ENCODE measurements at regions not wholly inside any gene's neighbourhood (a gene's known extent, or its start where the extent isn't known, plus 50 kb on each side); places are given as distances from the start of the nearest gene placed in this dataset.

DNA sequence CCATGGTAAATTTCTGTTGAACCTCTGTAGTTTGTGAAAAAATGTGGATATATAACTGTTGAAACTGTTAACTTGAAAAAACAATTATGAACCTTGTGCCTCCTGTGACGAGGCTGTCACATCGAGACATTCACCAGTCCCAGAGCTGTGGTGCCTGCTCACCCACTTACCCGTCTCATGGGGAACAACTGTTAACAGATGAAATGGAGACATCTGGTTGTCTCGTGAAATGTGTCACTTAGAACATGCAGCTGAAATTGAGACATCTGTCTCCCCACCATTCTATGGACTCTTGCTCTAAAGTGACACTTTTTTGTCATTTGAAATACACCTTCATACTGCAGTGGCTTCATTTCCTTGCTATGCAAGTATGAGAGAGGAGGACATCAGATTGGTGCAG is 240.6 kb downstream of the GXYLT1 start:
- DNase-seq (no peak), ATAC-seq (no peak)
- POLR2A ChIA-PET = no interaction called here
- Mint-ChIP-seq H3K27ac (no peak overlapping the region), H3K27me3 (ENCODE audit: low read depth) (peaks cover under 1% of the 10 kb centered on the region), H3K9me3 (ENCODE audit: insufficient read depth) (no peaks in the 10 kb centered on the region), H3K36me3 (ENCODE audit: low read depth) (no peaks in the 10 kb centered on the region), H3K4me1 (ENCODE audit: low read depth) (no peaks in the 10 kb centered on the region), H3K4me3 (no peak overlapping the region)
- CTCF ChIA-PET = no interaction called here

DNA sequence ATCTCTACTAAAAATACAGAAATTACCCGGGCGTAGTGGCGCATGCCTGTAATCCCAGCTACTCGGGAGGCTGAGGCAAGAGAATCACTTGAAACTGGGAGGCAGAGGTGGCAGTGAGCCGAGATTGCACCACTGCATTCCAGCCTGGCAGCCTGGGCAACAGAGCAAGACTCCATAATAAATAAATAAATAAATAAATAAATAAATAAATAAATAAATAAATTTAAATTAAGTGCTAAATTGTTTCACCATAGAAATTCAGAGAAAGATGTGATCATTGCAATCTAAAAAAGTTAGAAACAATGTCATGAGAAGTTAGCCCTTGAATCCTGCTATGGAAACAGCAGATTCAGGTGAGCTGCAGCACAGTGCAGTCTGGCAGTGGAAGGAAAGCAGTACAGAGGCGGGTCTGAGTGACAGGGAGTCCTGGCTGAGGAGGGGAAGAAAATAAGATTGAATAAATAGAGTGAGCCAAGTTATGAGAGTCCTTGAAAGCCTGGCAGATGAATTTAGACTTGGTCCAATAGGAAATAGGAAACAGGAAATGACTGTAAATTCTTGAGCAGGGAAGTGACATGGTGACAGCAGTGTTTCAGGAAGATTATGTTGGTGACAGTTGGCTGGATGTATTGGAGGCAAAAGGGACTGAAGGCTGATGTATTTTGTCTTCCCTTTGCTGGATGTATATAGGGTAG is 241.5 kb downstream of the GXYLT1 start:
- DNase-seq (no peak), ATAC-seq (no peak)
- peaks cover 6% of the 10 kb centered on the region for H3K27me3 Mint-ChIP-seq (ENCODE audit: low read depth)
- H3K9me3 Mint-ChIP-seq (ENCODE audit: insufficient read depth) = no peaks in the 10 kb centered on the region
- H3K4me3 Mint-ChIP-seq = no peak overlapping the region
- POLR2A ChIA-PET = no interaction called here
- H3K36me3 Mint-ChIP-seq (ENCODE audit: low read depth) = no peaks in the 10 kb centered on the region
- H3K4me1 Mint-ChIP-seq (ENCODE audit: low read depth) = no peaks in the 10 kb centered on the region
- no peak overlapping the region for H3K27ac Mint-ChIP-seq
- CTCF ChIA-PET = no interaction called here

DNA sequence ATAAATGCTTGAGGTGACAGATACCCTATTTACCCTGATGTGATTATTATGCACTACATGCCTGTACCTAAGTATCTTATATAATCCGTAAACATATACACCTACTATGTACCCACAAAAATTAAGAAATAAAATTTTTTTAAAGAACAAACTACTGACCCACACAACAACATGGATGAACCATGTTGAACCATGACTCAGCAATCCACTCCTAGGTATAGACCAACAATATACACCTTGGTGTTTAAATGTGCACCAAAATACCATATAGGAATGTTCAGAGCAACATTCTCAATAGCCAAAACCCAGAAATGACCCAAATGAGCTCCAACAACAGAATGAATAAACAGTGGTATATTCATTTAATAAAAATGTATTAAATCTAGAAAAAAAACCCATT is 245.1 kb downstream of the GXYLT1 start:
- ATAC-seq = no peak
- ChIA-PET POLR2A (no interaction called here), CTCF (no interaction called here)
- Mint-ChIP-seq H3K36me3 (ENCODE audit: low read depth) (no peaks in the 10 kb centered on the region), H3K4me3 (no peak overlapping the region), H3K27me3 (ENCODE audit: low read depth) (peaks cover 6% of the 10 kb centered on the region), H3K27ac (no peak overlapping the region), H3K4me1 (ENCODE audit: low read depth) (no peaks in the 10 kb centered on the region), H3K9me3 (ENCODE audit: insufficient read depth) (no peaks in the 10 kb centered on the region)
- no peak for DNase-seq

DNA sequence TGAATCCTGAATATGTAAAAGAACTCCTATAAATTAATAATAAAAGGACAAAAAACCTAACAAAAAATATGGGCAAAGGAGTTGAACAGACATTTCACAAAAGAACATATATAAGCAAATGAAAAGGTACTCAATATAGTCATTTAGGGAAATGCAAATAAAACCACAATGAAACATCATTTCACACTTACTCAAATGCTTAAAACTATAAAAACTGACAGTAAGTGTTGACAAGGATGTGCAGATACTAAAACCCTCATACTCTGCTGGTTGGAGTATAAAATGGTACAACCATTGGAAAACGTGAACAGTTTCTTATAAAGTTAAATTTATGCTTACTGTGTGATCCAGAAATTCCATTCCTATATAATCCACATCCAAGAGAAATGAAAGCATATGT is 247.1 kb downstream of the GXYLT1 start:
- peaks cover 6% of the 10 kb centered on the region for H3K27me3 Mint-ChIP-seq (ENCODE audit: low read depth)
- ATAC-seq = no peak
- H3K27ac Mint-ChIP-seq = no peak overlapping the region
- H3K4me3 Mint-ChIP-seq = no peak overlapping the region
- no peaks in the 10 kb centered on the region for H3K4me1 Mint-ChIP-seq (ENCODE audit: low read depth)
- CTCF ChIA-PET = no interaction called here
- no peak for DNase-seq
- no peaks in the 10 kb centered on the region for H3K36me3 Mint-ChIP-seq (ENCODE audit: low read depth)
- H3K9me3 Mint-ChIP-seq (ENCODE audit: insufficient read depth) = no peaks in the 10 kb centered on the region
- POLR2A ChIA-PET = no interaction called here

DNA sequence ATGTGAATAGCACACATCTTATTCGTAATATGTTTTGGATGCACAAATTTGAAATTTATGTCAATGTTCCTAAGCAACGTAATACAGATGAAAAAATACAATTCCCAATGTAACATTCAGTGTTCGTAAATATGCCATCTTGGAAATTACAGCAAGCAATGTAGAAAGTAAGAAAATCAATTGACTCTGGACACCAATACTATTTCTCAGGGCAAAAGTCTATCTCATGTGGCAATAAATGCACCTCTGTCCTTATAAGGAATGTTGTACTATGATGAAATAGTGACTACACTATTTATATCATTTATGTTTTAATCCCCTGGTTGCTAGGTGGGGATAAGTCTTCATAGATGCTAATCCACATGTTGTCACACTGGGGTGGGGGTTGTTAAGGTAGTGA is 251.2 kb downstream of the GXYLT1 start:
- no peaks in the 10 kb centered on the region for H3K36me3 Mint-ChIP-seq (ENCODE audit: low read depth)
- no peak for DNase-seq
- H3K27ac Mint-ChIP-seq = no peak overlapping the region
- H3K4me1 Mint-ChIP-seq (ENCODE audit: low read depth) = no peaks in the 10 kb centered on the region
- H3K27me3 Mint-ChIP-seq (ENCODE audit: low read depth) = peaks cover 3% of the 10 kb centered on the region
- no peak overlapping the region for H3K4me3 Mint-ChIP-seq
- POLR2A ChIA-PET = no interaction called here
- ATAC-seq = no peak
- no peaks in the 10 kb centered on the region for H3K9me3 Mint-ChIP-seq (ENCODE audit: insufficient read depth)
- CTCF ChIA-PET = no interaction called here

DNA sequence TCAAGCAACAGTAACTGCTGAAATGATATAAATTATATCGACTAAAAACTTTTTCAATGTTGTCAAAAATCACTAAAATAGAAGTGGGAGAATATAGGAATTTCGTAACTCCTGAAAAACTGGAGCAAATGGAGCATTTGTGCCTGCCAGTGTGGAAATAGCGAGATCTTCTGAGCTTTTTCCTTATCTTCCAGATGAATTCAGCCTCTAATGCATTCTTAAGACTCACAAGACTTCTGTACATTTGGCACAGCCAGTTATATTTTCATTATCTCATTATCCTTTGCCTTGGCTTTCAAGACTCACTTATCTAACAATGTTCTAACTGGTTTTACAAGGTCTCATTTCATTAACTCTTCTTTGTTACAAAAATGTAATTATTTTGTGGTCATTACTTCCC is 252.4 kb downstream of the GXYLT1 start:
- no peaks in the 10 kb centered on the region for H3K27me3 Mint-ChIP-seq (ENCODE audit: low read depth)
- no peaks in the 10 kb centered on the region for H3K9me3 Mint-ChIP-seq (ENCODE audit: insufficient read depth)
- ATAC-seq = no peak
- no peak for DNase-seq
- ChIA-PET POLR2A (no interaction called here), CTCF (no interaction called here)
- no peak overlapping the region for H3K27ac Mint-ChIP-seq
- H3K4me3 Mint-ChIP-seq = no peak overlapping the region
- H3K36me3 Mint-ChIP-seq (ENCODE audit: low read depth) = no peaks in the 10 kb centered on the region
- H3K4me1 Mint-ChIP-seq (ENCODE audit: low read depth) = no peaks in the 10 kb centered on the region

DNA sequence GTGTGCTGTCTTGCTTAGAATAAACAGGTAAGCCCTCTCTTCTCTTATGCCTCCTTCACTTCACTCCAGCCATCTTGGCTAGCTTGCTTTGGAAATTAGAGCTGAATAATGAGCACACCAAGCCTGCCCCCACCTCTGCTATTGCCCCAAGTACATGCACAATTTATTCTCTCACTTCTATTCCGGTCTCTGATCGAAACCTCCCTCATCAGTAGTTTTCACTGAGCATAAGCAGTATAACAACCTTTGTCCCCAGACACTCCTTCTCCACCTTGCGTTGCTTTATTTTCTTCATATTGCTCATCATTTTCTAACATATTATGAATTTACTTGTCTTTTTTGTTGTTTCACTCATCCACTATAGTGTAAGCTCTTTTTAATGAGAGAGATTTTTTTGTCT is 253.4 kb downstream of the GXYLT1 start:
- no peak for ATAC-seq
- no peaks in the 10 kb centered on the region for H3K36me3 Mint-ChIP-seq (ENCODE audit: low read depth)
- H3K4me3 Mint-ChIP-seq = no peak overlapping the region
- no peak for DNase-seq
- ChIA-PET CTCF (no interaction called here), POLR2A (no interaction called here)
- H3K27me3 Mint-ChIP-seq (ENCODE audit: low read depth) = no peaks in the 10 kb centered on the region
- H3K4me1 Mint-ChIP-seq (ENCODE audit: low read depth) = no peaks in the 10 kb centered on the region
- H3K27ac Mint-ChIP-seq = no peak overlapping the region
- H3K9me3 Mint-ChIP-seq (ENCODE audit: insufficient read depth) = no peaks in the 10 kb centered on the region

DNA sequence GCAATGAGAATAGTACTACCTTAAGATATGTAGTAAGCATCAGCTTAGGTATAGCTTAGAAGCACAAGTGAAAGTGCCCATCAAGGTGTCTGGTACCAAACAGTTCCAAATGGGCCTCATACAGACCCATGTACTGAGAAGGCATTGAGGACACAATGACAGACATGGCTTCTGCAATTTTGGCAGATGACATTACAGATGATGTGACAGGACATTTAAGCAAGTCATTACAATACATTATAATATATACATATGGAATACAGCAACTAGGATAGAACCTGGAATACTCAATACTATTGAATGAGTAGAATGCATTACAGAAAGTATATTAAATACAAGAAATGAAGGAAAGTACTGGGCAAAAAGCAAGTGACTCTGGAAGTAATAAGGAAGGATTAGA is 256.4 kb downstream of the GXYLT1 start:
- ATAC-seq (no peak), DNase-seq (no peak)
- Mint-ChIP-seq H3K27ac (no peak overlapping the region), H3K36me3 (ENCODE audit: low read depth) (no peaks in the 10 kb centered on the region), H3K4me1 (ENCODE audit: low read depth) (no peaks in the 10 kb centered on the region), H3K9me3 (ENCODE audit: insufficient read depth) (no peaks in the 10 kb centered on the region), H3K27me3 (ENCODE audit: low read depth) (peaks cover 2% of the 10 kb centered on the region), H3K4me3 (no peak overlapping the region)
- ChIA-PET POLR2A (no interaction called here), CTCF (no interaction called here)

DNA sequence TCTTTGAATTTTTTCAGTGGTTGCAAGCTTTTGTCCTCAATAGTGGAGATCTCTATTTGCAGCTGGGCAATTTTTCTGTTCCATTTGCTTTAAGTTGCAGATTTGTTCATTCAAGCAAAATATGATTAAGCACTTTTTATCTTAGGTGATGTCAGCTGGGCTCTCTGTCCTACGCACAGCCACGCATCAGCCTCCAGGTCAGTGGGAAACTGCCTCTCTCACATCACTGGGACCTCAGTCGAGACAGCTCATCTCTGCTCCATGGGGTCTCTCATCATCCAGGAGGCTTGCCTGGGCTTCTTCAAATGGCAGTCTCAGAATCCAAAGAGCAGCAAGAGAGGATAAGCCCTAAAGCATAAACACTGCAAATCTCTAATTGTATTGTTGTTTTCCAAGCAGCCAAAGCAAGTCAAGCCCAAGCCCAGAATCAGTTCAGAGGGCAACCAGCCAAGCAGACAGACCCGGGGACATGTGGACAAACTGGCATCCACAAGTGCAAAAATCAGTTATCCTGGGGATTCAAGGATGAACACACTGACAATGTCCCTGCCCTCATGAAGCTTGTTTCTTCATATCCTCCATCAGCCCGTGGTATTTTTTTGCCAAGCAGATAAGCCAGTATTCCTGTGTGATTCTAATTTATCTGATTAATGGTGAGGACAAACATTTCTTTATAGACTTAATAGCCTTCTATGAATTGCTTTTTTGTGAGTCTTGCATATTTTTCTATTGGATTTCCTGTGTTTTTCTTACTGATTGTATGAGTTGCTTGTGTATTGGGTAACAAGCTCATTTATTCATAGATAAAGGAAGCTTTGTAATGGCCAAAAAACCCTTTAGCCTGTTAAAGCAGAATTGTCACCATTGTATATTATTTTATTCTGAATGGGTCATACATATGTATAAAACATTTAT is 262.5 kb downstream of the GXYLT1 start:
- Mint-ChIP-seq H3K27ac (no peak overlapping the region), H3K4me1 (ENCODE audit: low read depth) (no peaks in the 10 kb centered on the region), H3K9me3 (ENCODE audit: insufficient read depth) (no peaks in the 10 kb centered on the region), H3K36me3 (ENCODE audit: low read depth) (no peaks in the 10 kb centered on the region), H3K27me3 (ENCODE audit: low read depth) (peaks cover 2% of the 10 kb centered on the region), H3K4me3 (no peak overlapping the region)
- ATAC-seq (no peak), DNase-seq (no peak)
- ChIA-PET CTCF (no interaction called here), POLR2A (no interaction called here)

DNA sequence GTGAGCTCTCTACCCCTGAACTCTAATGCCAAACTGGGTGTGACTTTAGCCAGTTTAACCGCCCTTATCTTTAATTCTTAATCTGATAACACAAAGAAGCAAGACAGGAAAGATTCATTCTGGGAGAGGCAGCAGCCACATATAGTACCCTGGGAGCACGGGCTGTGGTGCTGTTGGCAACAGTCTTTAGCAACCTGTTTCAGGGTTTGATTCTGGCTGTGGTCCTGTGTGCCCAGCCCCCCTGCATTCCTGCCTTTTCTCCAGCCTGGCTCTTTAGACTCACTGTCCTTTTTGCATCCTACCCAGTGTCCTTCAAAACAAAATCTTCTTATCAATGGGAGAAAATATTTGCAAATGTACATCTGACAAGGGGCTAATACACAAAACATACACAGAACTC is 275.2 kb downstream of the GXYLT1 start:
- H3K36me3 Mint-ChIP-seq (ENCODE audit: low read depth) = no peaks in the 10 kb centered on the region
- no peak for ATAC-seq
- no peaks in the 10 kb centered on the region for H3K4me1 Mint-ChIP-seq (ENCODE audit: low read depth)
- no peak overlapping the region for H3K27ac Mint-ChIP-seq
- POLR2A ChIA-PET = no interaction called here
- H3K27me3 Mint-ChIP-seq (ENCODE audit: low read depth) = no peaks in the 10 kb centered on the region
- H3K4me3 Mint-ChIP-seq = no peak overlapping the region
- no peak for DNase-seq
- CTCF ChIA-PET = no interaction called here
- H3K9me3 Mint-ChIP-seq (ENCODE audit: insufficient read depth) = no peaks in the 10 kb centered on the region

DNA sequence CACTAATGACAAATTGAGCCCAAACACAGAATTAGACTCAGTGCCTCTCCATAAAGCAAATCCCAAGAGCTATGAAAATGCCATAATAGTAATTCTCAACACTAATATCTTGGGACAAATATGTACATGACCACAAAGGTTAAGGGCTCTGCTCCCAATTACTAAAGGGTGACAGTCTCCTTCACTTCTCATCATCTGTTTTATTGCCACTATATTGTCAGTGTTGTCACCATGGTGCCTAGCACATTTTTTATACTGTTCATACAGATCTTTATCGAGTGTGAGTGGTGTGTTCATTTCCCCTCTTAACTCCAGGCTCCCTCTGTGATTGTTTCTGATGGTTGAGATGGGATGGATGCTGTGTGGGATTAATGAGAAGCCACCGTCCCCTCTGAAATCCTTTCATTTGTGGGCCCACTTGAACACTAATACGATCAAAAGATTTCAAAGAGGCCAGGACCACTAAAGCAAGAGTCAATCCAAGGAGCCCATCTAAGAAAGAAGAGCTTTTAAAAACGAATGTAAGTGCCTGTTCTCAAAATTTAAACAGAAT is 277.7 kb downstream of the GXYLT1 start:
- no peaks in the 10 kb centered on the region for H3K36me3 Mint-ChIP-seq (ENCODE audit: low read depth)
- H3K27ac Mint-ChIP-seq = no peak overlapping the region
- no peak overlapping the region for H3K4me3 Mint-ChIP-seq
- no peaks in the 10 kb centered on the region for H3K9me3 Mint-ChIP-seq (ENCODE audit: insufficient read depth)
- ChIA-PET POLR2A (no interaction called here), CTCF (no interaction called here)
- no peak for DNase-seq
- H3K4me1 Mint-ChIP-seq (ENCODE audit: low read depth) = no peaks in the 10 kb centered on the region
- no peaks in the 10 kb centered on the region for H3K27me3 Mint-ChIP-seq (ENCODE audit: low read depth)
- ATAC-seq = no peak

DNA sequence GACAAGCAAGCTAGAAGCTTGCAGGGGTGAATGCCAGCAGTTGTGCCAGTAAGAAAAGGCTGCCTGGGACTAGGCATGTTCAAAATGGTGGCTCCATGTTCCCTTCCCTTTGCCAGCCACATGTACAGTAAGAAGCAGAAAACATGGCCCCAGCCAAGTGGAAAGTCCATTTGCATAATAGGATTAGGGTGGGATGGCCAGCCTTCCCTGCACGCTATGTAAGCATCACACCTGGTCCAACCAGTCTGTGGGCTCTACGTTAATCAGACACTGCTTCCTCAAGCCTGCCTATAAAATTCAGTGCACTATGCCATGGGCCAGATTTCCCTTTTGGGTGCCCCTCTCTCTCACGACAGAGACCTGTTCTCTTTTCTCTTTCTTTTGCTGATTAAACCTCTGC is 288.4 kb downstream of the GXYLT1 start:
- CTCF ChIA-PET = no interaction called here
- H3K27me3 Mint-ChIP-seq (ENCODE audit: low read depth) = no peaks in the 10 kb centered on the region
- no peaks in the 10 kb centered on the region for H3K9me3 Mint-ChIP-seq (ENCODE audit: insufficient read depth)
- H3K4me3 Mint-ChIP-seq = no peak overlapping the region
- DNase-seq (no peak), ATAC-seq (no peak)
- POLR2A ChIA-PET = no interaction called here
- no peak overlapping the region for H3K27ac Mint-ChIP-seq
- no peaks in the 10 kb centered on the region for H3K36me3 Mint-ChIP-seq (ENCODE audit: low read depth)
- H3K4me1 Mint-ChIP-seq (ENCODE audit: low read depth) = no peaks in the 10 kb centered on the region
